HL-60 (cell line): ENCODE measurements at regions not wholly inside any gene's neighbourhood (a gene's known extent, or its start where the extent isn't known, plus 50 kb on each side); places are given as distances from the start of the nearest gene placed in this dataset.

Experiments used
- DNase-seq, 2 experiments: peaks; one replicate each; pipeline ENCODE4 v3.0.0-alpha.2; 2010 to 2020; ENCODE audit warnings: low read depth in 1 of 2, low spot score in 1 of 2
- H3K27ac ChIP-seq: fragments of 250-450 bp; sonication (Bioruptor Pico); replicated peaks from 2 replicates; pipeline ENCODE4 v1.5.1; 2020; ENCODE audit warnings: mild to moderate bottlenecking, moderate library complexity
- H3K27me3 ChIP-seq: fragments of 250-450 bp; sonication (Bioruptor Pico); 2 replicates; pipeline ENCODE4 v1.5.1; 2021; ENCODE audit warnings: mild to moderate bottlenecking, moderate library complexity; ENCODE audit not compliant: insufficient read depth, poor library complexity, severe bottlenecking
- H3K4me3 ChIP-seq: replicated peaks from 2 replicates; pipeline ENCODE4 v1.5.1; 2011; ENCODE audit warnings: mild to moderate bottlenecking, control low read depth, low read length; ENCODE audit not compliant: insufficient read depth
- CTCF ChIP-seq: IDR thresholded peaks from one replicate; pipeline ENCODE4 v1.5.1; 2011; ENCODE audit warnings: low read length, control low read depth, inconsistent platforms; ENCODE audit not compliant: insufficient read depth
- GABPA ChIP-seq: IDR thresholded peaks from 2 replicates; pipeline ENCODE4 v1.6.1; 2012; ENCODE audit warnings: low read depth
- POLR2AphosphoS5 ChIP-seq: IDR thresholded peaks from 2 replicates; pipeline ENCODE4 v1.6.1; 2012; ENCODE audit warnings: low read depth
- SPI1 ChIP-seq: IDR thresholded peaks from 2 replicates; pipeline ENCODE4 v1.6.1; 2012; ENCODE audit warnings: low read depth, mild to moderate bottlenecking, borderline replicate concordance
- TF ChIP-seq, protein P1 (sequence below): IDR thresholded peaks from 2 replicates; pipeline ENCODE4 v1.6.1; 2012; ENCODE audit warnings: low read depth; ENCODE audit not compliant: insufficient replicate concordance

- H3K27me3 ChIP-seq: no peaks in the 10 kb centered on the region
- TF ChIP-seq CTCF (no peak), GABPA (no peak), POLR2AphosphoS5 (no peak)
Observed at GRCh38 chr2:118502106-118502505, 345.3 kb downstream of the EN1 start.

GRCh38 chr2:118498943-118499342 is 348.5 kb downstream of the EN1 start:
- no peak for DNase-seq
- no peaks in the 10 kb centered on the region for H3K27me3 ChIP-seq
- no peak overlapping the region for H3K4me3 ChIP-seq
- TF ChIP-seq SPI1 (no peak), POLR2AphosphoS5 (no peak), CTCF (no peak), GABPA (no peak)
- TF ChIP-seq, protein P1, sequence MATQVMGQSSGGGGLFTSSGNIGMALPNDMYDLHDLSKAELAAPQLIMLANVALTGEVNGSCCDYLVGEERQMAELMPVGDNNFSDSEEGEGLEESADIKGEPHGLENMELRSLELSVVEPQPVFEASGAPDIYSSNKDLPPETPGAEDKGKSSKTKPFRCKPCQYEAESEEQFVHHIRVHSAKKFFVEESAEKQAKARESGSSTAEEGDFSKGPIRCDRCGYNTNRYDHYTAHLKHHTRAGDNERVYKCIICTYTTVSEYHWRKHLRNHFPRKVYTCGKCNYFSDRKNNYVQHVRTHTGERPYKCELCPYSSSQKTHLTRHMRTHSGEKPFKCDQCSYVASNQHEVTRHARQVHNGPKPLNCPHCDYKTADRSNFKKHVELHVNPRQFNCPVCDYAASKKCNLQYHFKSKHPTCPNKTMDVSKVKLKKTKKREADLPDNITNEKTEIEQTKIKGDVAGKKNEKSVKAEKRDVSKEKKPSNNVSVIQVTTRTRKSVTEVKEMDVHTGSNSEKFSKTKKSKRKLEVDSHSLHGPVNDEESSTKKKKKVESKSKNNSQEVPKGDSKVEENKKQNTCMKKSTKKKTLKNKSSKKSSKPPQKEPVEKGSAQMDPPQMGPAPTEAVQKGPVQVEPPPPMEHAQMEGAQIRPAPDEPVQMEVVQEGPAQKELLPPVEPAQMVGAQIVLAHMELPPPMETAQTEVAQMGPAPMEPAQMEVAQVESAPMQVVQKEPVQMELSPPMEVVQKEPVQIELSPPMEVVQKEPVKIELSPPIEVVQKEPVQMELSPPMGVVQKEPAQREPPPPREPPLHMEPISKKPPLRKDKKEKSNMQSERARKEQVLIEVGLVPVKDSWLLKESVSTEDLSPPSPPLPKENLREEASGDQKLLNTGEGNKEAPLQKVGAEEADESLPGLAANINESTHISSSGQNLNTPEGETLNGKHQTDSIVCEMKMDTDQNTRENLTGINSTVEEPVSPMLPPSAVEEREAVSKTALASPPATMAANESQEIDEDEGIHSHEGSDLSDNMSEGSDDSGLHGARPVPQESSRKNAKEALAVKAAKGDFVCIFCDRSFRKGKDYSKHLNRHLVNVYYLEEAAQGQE: no peak
- H3K27ac ChIP-seq: no peak overlapping the region

More at GRCh38 chr2:118502106-118502505, 345.3 kb downstream of the EN1 start:
- Histone ChIP-seq H3K4me3 (no peak overlapping the region), H3K27ac (no peak overlapping the region)
- DNase-seq: no peak

DNA sequence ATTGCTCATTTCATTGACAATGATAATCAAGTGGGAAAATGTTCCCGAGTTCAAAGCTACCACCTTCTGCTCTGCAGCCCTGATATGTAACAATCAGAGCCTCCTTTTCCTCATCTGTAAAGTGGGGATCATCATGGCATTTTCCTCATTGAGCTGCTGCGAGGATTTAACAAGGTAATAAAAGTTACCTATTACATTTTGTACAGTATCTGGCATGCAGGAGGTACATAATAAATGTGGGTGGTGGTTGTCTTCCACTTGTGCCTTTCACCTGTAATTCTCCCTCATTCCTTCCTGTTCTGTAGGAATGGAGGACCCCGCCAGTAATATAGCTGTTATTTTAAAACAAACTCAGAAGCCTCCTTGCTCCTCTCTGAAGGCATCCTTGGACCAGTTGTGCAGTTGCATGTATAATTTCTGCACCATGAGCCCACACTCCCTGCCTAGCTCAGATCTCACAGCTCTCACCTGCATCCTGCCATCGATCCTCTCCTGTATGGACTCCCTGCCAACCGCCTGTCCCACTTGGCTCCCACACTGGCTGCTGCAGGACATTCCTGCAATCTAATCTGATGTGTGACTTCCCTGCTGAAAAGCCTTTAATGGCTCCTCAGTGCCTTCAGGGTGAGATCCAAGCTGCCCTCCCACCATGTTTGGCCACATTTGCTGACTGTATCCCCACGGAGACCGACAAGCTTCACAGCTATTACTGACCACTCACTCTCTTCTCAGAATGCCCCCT is 350.4 kb downstream of the EN1 start:
- DNase-seq: no peak
- no peak for TF ChIP-seq SPI1
- TF ChIP-seq, protein P1: no peak
- TF ChIP-seq POLR2AphosphoS5: no peak
- no peak for TF ChIP-seq CTCF
- no peak for TF ChIP-seq GABPA
- H3K4me3 ChIP-seq: no peak overlapping the region
- H3K27me3 ChIP-seq: no peaks in the 10 kb centered on the region
- no peak overlapping the region for H3K27ac ChIP-seq

DNA sequence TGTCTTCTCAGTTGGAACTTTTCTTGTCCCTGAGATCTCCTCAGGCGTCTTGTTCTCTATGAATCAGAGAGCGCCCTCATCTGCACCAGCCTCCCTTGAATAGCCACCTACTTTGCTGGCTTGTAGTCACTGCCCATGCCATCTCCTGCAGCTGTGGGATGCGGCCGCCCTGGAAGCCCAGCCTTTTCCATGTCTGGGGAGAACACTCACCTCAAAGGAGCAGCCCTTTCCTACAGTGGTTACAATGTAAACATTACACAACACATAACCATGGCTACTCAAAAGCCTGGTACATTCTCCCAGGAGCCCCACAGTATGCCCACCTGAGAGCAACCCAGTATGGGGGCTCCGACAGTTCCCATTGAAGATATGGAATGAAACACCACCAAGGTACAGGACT is 351.0 kb downstream of the EN1 start:
- no peak for DNase-seq
- Histone ChIP-seq H3K27me3 (no peaks in the 10 kb centered on the region), H3K4me3 (no peak overlapping the region), H3K27ac (no peak overlapping the region)
- TF ChIP-seq POLR2AphosphoS5 (no peak), SPI1 (no peak), GABPA (no peak), CTCF (no peak)
- TF ChIP-seq, protein P1: no peak
